ENCODE measurements at regions not wholly inside any gene's neighbourhood (a gene's known extent, or its start where the extent isn't known, plus 50 kb on each side); places are given as distances from the start of the nearest gene placed in this dataset.

GRCh38 chr10:52447931-52448353 lies 133.9 kb downstream of the DKK1 start:
- no peak for DNase-seq (ENCODE audit: low read depth)
- no peak overlapping the region for H3K4me3 ChIP-seq (ENCODE audit: low read length)
- no peak for TF ChIP-seq CTCF (conservative IDR thresholded peaks at IDR 0.05; ENCODE audit: low read depth, low read length)

- DNase-seq (ENCODE audit: low read depth): no peak
- no peak overlapping the region for H3K4me3 ChIP-seq (ENCODE audit: low read length)
- no peak for TF ChIP-seq CTCF (conservative IDR thresholded peaks at IDR 0.05; ENCODE audit: low read depth, low read length)
Observed at GRCh38 chr10:52450762-52451291, 136.7 kb downstream of the DKK1 start.

- TF ChIP-seq CTCF (conservative IDR thresholded peaks at IDR 0.05; ENCODE audit: low read depth, low read length): no peak
- no peak for DNase-seq (ENCODE audit: low read depth)
- H3K4me3 ChIP-seq (ENCODE audit: low read length): no peak overlapping the region
Observed at GRCh38 chr10:52451817-52452216, 137.7 kb downstream of the DKK1 start.

GRCh38 chr10:52452600-52453493 lies 138.8 kb downstream of the DKK1 start:
- no peak for TF ChIP-seq CTCF (conservative IDR thresholded peaks at IDR 0.05; ENCODE audit: low read depth, low read length)
- H3K4me3 ChIP-seq (ENCODE audit: low read length): no peak overlapping the region
- DNase-seq (ENCODE audit: low read depth): no peak

GRCh38 chr10:52453501-52453900 lies 139.4 kb downstream of the DKK1 start:
- DNase-seq (ENCODE audit: low read depth): no peak
- no peak for TF ChIP-seq CTCF (conservative IDR thresholded peaks at IDR 0.05; ENCODE audit: low read depth, low read length)
- no peak overlapping the region for H3K4me3 ChIP-seq (ENCODE audit: low read length)

- TF ChIP-seq CTCF (conservative IDR thresholded peaks at IDR 0.05; ENCODE audit: low read depth, low read length): no peak
- no peak for DNase-seq (ENCODE audit: low read depth)
- no peak overlapping the region for H3K4me3 ChIP-seq (ENCODE audit: low read length)
Observed at GRCh38 chr10:52454491-52454890, 140.4 kb downstream of the DKK1 start.

- DNase-seq (ENCODE audit: low read depth): no peak
- no peak for TF ChIP-seq CTCF (conservative IDR thresholded peaks at IDR 0.05; ENCODE audit: low read depth, low read length)
- no peak overlapping the region for H3K4me3 ChIP-seq (ENCODE audit: low read length)
Observed at GRCh38 chr10:52455098-52455497, 141.0 kb downstream of the DKK1 start.
